NT2/D1 (cell line): ENCODE measurements at regions not wholly inside any gene's neighbourhood (a gene's known extent, or its start where the extent isn't known, plus 50 kb on each side); places are given as distances from the start of the nearest gene placed in this dataset.
"Not testable (repeated sequence)": the region's sequence is repeated elsewhere in the genome, so short reads cannot be mapped to it uniquely, and the experiment has no call there.

Experiments
- DNase-seq: peaks from one replicate; pipeline ENCODE4 v3.0.0-alpha.2; 2011; ENCODE audit warnings: low read depth, low spot score
- H3K27me3 ChIP-seq: 2 replicates; pipeline ENCODE4 v1.6.0; 2011; ENCODE audit warnings: mild to moderate bottlenecking; ENCODE audit not compliant: insufficient read length, insufficient read depth
- H3K36me3 ChIP-seq: 2 replicates; pipeline ENCODE4 v1.6.1; 2011; ENCODE audit warnings: mild to moderate bottlenecking, low read length, mixed read lengths; ENCODE audit not compliant: insufficient read depth, insufficient read length
- H3K4me1 ChIP-seq: 2 replicates; pipeline ENCODE4 v1.5.1; 2011; ENCODE audit not compliant: insufficient read depth, insufficient read length
- H3K4me3 ChIP-seq: 2 replicates; pipeline ENCODE4 v1.5.1; 2011; ENCODE audit warnings: low read depth; ENCODE audit not compliant: insufficient read length
- H3K9ac ChIP-seq: 2 replicates; pipeline ENCODE4 v1.6.0; 2011; ENCODE audit warnings: low read depth; ENCODE audit not compliant: insufficient read length
- H3K9me3 ChIP-seq: 2 replicates; pipeline ENCODE4 v1.5.1; 2011; ENCODE audit warnings: mild to moderate bottlenecking, low read length; ENCODE audit not compliant: insufficient read depth
- SUZ12 ChIP-seq: IDR thresholded peaks from 2 replicates; pipeline ENCODE4 v1.6.1; 2011; ENCODE audit not compliant: insufficient read length, insufficient read depth; ENCODE audit errors: extremely low read depth
- YY1 ChIP-seq: IDR thresholded peaks from 2 replicates; pipeline ENCODE4 v1.6.1; 2011; ENCODE audit not compliant: insufficient read length, insufficient read depth
- ZNF274 ChIP-seq: IDR thresholded peaks from 2 replicates; pipeline ENCODE4 v1.6.1; 2011; ENCODE audit warnings: mild to moderate bottlenecking, low read depth, low read length

GRCh38 chr12:131209082-131210070, 255.7 kb downstream of the ADGRD1 start:
- Histone ChIP-seq H3K36me3 (no peaks in the 10 kb centered on the region), H3K4me3 (no peak overlapping the region), H3K27me3 (no peaks in the 10 kb centered on the region), H3K9ac (no peak overlapping the region), H3K4me1 (no peaks in the 10 kb centered on the region), H3K9me3 (peaks cover 13% of the 10 kb centered on the region; the same call in 1 of the 2 replicates)
- no peak for DNase-seq
- TF ChIP-seq SUZ12, result no peak
- no peak for TF ChIP-seq YY1
- no peak for TF ChIP-seq ZNF274

GRCh38 chr12:131210506-131211339, 257.0 kb downstream of the ADGRD1 start:
- H3K27me3 ChIP-seq, result no peaks in the 10 kb centered on the region
- peaks cover 13% of the 10 kb centered on the region; the same call in 1 of the 2 replicates for H3K9me3 ChIP-seq
- no peak for DNase-seq
- no peaks in the 10 kb centered on the region for H3K36me3 ChIP-seq
- no peaks in the 10 kb centered on the region for H3K4me1 ChIP-seq
- no peak for TF ChIP-seq SUZ12
- TF ChIP-seq YY1, result no peak
- no peak for TF ChIP-seq ZNF274
- H3K4me3 ChIP-seq, result no peak overlapping the region
- no peak overlapping the region for H3K9ac ChIP-seq

- Histone ChIP-seq H3K36me3 (no peaks in the 10 kb centered on the region), H3K9ac (no peak overlapping the region), H3K4me3 (no peak overlapping the region), H3K9me3 (peaks cover 13% of the 10 kb centered on the region; the same call in 1 of the 2 replicates), H3K27me3 (no peaks in the 10 kb centered on the region), H3K4me1 (no peaks in the 10 kb centered on the region)
- no peak for DNase-seq
- TF ChIP-seq YY1 (no peak), ZNF274 (no peak), SUZ12 (no peak)
Observed at GRCh38 chr12:131211340-131211938, 257.7 kb downstream of the ADGRD1 start.

- DNase-seq, result no peak
- H3K4me3 ChIP-seq, result no peak overlapping the region
- no peak for TF ChIP-seq ZNF274
- no peak for TF ChIP-seq YY1
- TF ChIP-seq SUZ12, result no peak
- peaks cover 13% of the 10 kb centered on the region; the same call in 1 of the 2 replicates for H3K9me3 ChIP-seq
- no peaks in the 10 kb centered on the region for H3K36me3 ChIP-seq
- H3K4me1 ChIP-seq, result peaks cover 7% of the 10 kb centered on the region
- no peaks in the 10 kb centered on the region for H3K27me3 ChIP-seq
- H3K9ac ChIP-seq, result no peak overlapping the region
Observed at GRCh38 chr12:131213896-131214442, 260.3 kb downstream of the ADGRD1 start.

DNA sequence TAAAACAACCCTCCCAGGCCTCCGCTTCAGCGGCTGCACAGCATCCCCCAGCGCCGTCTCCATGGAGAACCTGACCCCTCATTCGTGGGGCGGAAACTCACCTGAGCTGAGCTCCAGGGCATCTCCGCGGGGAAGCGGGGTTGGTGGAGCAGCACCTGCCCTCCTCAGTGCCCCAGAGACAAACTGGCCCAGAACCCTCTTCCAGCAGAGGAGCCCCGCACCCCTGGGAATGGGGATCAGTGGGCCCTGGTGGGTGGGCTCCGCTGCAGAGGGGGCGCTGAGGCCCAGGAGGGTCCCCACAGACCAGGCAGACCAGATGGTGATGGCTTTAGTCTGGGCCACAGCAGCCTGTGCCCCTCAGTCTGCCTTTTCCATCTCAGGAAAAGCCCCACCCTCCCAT, 261.2 kb downstream of the ADGRD1 start:
- not testable (repeated sequence) for DNase-seq, H3K36me3 ChIP-seq, H3K27me3 ChIP-seq, H3K9ac ChIP-seq, H3K4me3 ChIP-seq
- peaks cover 16% of the 10 kb centered on the region for H3K4me1 ChIP-seq
- peaks cover 13% of the 10 kb centered on the region; the same call in 1 of the 2 replicates for H3K9me3 ChIP-seq

- not testable (repeated sequence) for DNase-seq, H3K36me3 ChIP-seq, H3K4me3 ChIP-seq, H3K27me3 ChIP-seq, H3K9ac ChIP-seq
- H3K4me1 ChIP-seq, result peaks cover 16% of the 10 kb centered on the region
- peaks cover 13% of the 10 kb centered on the region; the same call in 1 of the 2 replicates for H3K9me3 ChIP-seq
Observed at GRCh38 chr12:131216587-131216986, 262.9 kb downstream of the ADGRD1 start.

DNA sequence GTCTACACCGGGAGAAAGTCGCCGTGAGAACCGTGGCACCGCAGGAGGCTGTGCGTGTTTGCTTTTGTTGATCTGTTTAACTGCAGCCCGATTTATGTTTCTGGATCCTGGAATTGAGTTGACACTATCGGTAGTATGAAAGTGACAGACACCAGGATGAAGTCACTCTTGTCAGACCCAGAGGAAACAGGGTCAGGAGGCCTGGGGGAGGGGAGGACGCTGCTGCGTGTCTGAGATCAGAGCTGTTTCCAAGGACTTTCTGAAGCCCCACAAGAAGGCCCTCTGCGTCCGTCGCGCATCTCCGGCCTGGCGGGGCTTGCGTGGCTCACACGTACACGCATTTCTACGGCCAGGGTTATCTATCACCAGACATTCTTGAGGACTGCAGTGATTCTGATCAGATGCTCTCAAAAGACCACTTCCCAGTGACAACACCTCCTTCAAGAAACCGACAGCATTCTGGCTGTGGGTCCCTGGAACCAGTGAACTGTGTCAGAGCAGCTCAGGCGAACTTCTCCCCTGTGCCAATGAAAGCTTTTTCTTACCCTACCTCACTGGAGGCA, 263.4 kb downstream of the ADGRD1 start:
- H3K4me1 ChIP-seq, result peaks cover 16% of the 10 kb centered on the region
- no peak for DNase-seq
- no peaks in the 10 kb centered on the region for H3K27me3 ChIP-seq

More for the DNA sequence above, 263.4 kb downstream of the ADGRD1 start:
- no peak for TF ChIP-seq SUZ12
- TF ChIP-seq ZNF274, result no peak
- TF ChIP-seq YY1, result no peak
- H3K9me3 ChIP-seq, result peaks cover 13% of the 10 kb centered on the region; the same call in 1 of the 2 replicates
- H3K4me3 ChIP-seq, result no peak overlapping the region
- H3K9ac ChIP-seq, result no peak overlapping the region
- H3K36me3 ChIP-seq, result no peaks in the 10 kb centered on the region
